SU-DHL-6 (cell line): ENCODE measurements at regions not wholly inside any gene's neighbourhood (a gene's known extent, or its start where the extent isn't known, plus 50 kb on each side); places are given as distances from the start of the nearest gene placed in this dataset.
A peak's percentile ranks its signal among the peaks of the same experiment; 100 is the strongest.

Experiments used
- H2AFZ ChIP-seq: fragments of 200-600 bp; sonication (generic); 2 replicates; pipeline ENCODE4 v1.6.1; 2014; ENCODE audit warnings: low read depth, mild to moderate bottlenecking, moderate library complexity, mixed read lengths, antibody characterized with exemption, low read length; ENCODE audit not compliant: severe bottlenecking
- H3F3A ChIP-seq: fragments of 200-600 bp; shearing (Covaris generic); 2 replicates; pipeline ENCODE4 v1.6.0; 2016; ENCODE audit warnings: antibody characterized with exemption, mild to moderate bottlenecking; ENCODE audit not compliant: insufficient read depth
- H3K27ac ChIP-seq: fragments of 200-600 bp; sonication (generic); 2 replicates; pipeline ENCODE4 v1.5.1; 2016; ENCODE audit warnings: low read depth, mild to moderate bottlenecking, low read length, moderate library complexity, mixed read lengths
- H3K27me3 ChIP-seq: fragments of 200-600 bp; sonication (generic), shearing (Covaris generic); 2 replicates; pipeline ENCODE4 v1.6.0; 2014; ENCODE audit warnings: mild to moderate bottlenecking, low read length
- H3K36me3 ChIP-seq: fragments of 200-600 bp; sonication (generic); 2 replicates; pipeline ENCODE4 v1.6.1; 2014; ENCODE audit warnings: mild to moderate bottlenecking, low read length, mixed read lengths
- H3K4me2 ChIP-seq: fragments of 300-600, 200-600 bp; shearing (Covaris generic), sonication (generic); 2 replicates; pipeline ENCODE4 v1.6.0; 2014; ENCODE audit warnings: low read length, low read depth, mild to moderate bottlenecking; ENCODE audit not compliant: poor library complexity, severe bottlenecking
- H3K4me3 ChIP-seq: fragments of 200-600 bp; sonication (generic); 2 replicates; pipeline ENCODE4 v1.5.1; 2014; ENCODE audit warnings: antibody characterized with exemption, low read length, mild to moderate bottlenecking, mixed read lengths; ENCODE audit not compliant: insufficient read depth, poor library complexity, severe bottlenecking
- H3K79me2 ChIP-seq: fragments of 200-600 bp; sonication (generic); 2 replicates; pipeline ENCODE4 v1.6.1; 2014; ENCODE audit warnings: mild to moderate bottlenecking, low read length, moderate library complexity; ENCODE audit not compliant: insufficient read depth
- H3K9ac ChIP-seq: fragments of 200-600 bp; sonication (generic); 2 replicates; pipeline ENCODE4 v1.7.0; 2014; ENCODE audit warnings: mild to moderate bottlenecking, low read length
- H3K9me2 ChIP-seq: fragments of 200-600 bp; sonication (generic); replicated peaks from 2 replicates; pipeline ENCODE4 v1.6.1; 2014; ENCODE audit warnings: low read length; ENCODE audit not compliant: insufficient read depth
- H3K9me3 ChIP-seq: fragments of 200-600 bp; sonication (generic); 2 replicates; pipeline ENCODE4 v1.6.1; 2014; ENCODE audit warnings: low read length, mixed read lengths; ENCODE audit not compliant: insufficient read depth
- H4K20me1 ChIP-seq: fragments of 200-600 bp; sonication (generic); 2 replicates; pipeline ENCODE4 v1.6.1; 2014; ENCODE audit warnings: low read depth, mild to moderate bottlenecking, antibody characterized with exemption, low read length, moderate library complexity, mixed read lengths
- EZH2phosphoT487 ChIP-seq: fragments of 200-600 bp; sonication (generic), shearing (Covaris generic); conservative IDR thresholded peaks from 2 replicates; pipeline ENCODE4 v1.6.1; 2018; ENCODE audit warnings: mild to moderate bottlenecking, antibody characterized with exemption, low read length, moderate library complexity, mixed read lengths
- TF ChIP-seq, protein P1 (sequence below): fragments of 200-600 bp; sonication (generic); IDR thresholded peaks from one replicate; pipeline ENCODE4 v1.5.1; 2017; ENCODE audit warnings: antibody characterized with exemption, mild to moderate bottlenecking, low read length, moderate library complexity; ENCODE audit not compliant: insufficient read depth, poor library complexity, severe bottlenecking

DNA sequence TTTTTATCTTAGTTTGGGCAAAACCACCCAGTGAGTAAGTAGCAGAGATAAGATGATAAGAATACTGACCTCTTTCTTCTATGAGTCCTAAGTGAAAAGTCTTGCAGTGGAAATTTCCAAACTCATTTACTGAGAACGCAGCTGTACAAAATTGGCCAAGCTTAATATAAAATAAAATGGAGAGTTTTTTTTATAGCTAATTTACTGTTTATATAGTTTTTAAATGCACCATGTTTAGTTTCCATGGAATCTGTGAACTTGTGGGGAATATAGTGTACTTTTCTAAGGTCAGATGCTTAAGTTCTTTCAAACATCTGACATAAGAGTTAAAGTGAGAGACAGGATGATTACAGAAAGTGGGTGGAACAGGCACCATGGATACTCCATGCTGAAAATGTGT is 833.5 kb downstream of the ADGRL2 start:
- no peak overlapping the region for H3K27ac ChIP-seq
- no peaks in the 10 kb centered on the region for H3F3A ChIP-seq
- H3K27me3 ChIP-seq: no peaks in the 10 kb centered on the region
- no peaks in the 10 kb centered on the region for H3K36me3 ChIP-seq
- H3K9me3 ChIP-seq: no peaks in the 10 kb centered on the region
- H3K4me2 ChIP-seq: no peak overlapping the region
- no peak overlapping the region for H2AFZ ChIP-seq
- no peaks in the 10 kb centered on the region for H4K20me1 ChIP-seq
- no peaks in the 10 kb centered on the region for H3K79me2 ChIP-seq
- TF ChIP-seq EZH2phosphoT487: no peak
- TF ChIP-seq, protein P1, sequence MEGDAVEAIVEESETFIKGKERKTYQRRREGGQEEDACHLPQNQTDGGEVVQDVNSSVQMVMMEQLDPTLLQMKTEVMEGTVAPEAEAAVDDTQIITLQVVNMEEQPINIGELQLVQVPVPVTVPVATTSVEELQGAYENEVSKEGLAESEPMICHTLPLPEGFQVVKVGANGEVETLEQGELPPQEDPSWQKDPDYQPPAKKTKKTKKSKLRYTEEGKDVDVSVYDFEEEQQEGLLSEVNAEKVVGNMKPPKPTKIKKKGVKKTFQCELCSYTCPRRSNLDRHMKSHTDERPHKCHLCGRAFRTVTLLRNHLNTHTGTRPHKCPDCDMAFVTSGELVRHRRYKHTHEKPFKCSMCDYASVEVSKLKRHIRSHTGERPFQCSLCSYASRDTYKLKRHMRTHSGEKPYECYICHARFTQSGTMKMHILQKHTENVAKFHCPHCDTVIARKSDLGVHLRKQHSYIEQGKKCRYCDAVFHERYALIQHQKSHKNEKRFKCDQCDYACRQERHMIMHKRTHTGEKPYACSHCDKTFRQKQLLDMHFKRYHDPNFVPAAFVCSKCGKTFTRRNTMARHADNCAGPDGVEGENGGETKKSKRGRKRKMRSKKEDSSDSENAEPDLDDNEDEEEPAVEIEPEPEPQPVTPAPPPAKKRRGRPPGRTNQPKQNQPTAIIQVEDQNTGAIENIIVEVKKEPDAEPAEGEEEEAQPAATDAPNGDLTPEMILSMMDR: no peak
- no peaks in the 10 kb centered on the region for H3K9me2 ChIP-seq
- H3K9ac ChIP-seq: no peak overlapping the region
- H3K4me3 ChIP-seq: no peak overlapping the region

DNA sequence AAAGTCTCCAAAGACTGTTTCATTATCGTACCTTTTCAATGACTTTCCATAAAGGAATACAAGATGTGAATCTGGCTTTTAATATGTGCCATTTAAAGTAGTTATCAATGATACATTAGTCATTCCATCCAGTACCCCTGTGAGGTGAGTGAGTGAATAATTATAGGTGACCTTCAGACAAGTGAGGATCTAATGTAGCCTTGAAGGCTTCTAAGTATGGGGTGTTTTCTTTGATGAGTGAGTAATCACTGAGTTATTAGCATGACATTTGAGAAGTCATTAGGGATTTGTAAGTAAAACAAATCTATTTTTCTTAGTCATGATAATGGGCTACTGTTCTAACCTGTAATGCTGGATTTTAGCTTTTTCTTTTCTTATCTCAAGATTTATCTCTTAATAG is 831.4 kb downstream of the ADGRL2 start:
- Histone ChIP-seq H3K36me3 (no peaks in the 10 kb centered on the region), H3K4me2 (no peak overlapping the region), H2AFZ (no peak overlapping the region), H3K27ac (no peak overlapping the region), H3K4me3 (no peak overlapping the region), H4K20me1 (no peaks in the 10 kb centered on the region), H3F3A (no peaks in the 10 kb centered on the region), H3K9me2 (no peaks in the 10 kb centered on the region), H3K9me3 (no peaks in the 10 kb centered on the region), H3K27me3 (no peaks in the 10 kb centered on the region), H3K9ac (no peak overlapping the region), H3K79me2 (no peaks in the 10 kb centered on the region)
- no peak for TF ChIP-seq EZH2phosphoT487
- TF ChIP-seq, protein P1: no peak

DNA sequence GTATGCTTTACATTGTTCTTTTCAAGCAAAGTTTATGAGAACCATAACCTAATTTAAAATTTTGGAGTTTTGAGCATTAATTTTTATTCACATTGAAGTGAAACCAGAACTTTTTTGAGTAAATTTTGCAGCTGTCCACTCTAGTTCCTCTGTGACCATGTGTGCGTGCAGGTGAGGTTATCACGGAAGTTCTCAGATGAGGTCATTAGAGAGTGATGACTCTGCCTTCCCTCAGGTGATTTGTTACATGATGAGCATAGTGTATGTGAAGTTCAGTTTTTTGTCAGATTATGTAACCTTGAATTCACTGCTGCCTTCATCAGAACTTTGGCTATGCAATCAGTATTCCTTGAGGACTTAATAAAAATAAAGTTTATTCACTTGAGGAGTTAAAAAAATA is 828.2 kb downstream of the ADGRL2 start:
- Histone ChIP-seq H3K79me2 (no peaks in the 10 kb centered on the region), H3K27me3 (no peaks in the 10 kb centered on the region), H4K20me1 (no peaks in the 10 kb centered on the region), H3K4me3 (no peak overlapping the region), H2AFZ (peak overlapping the region; percentile 23), H3K9ac (no peak overlapping the region), H3K9me2 (no peaks in the 10 kb centered on the region), H3K27ac (no peak overlapping the region), H3K9me3 (peaks cover 22% of the 10 kb centered on the region; the same call in 1 of the 2 replicates), H3K36me3 (peaks cover 9% of the 10 kb centered on the region), H3F3A (no peaks in the 10 kb centered on the region), H3K4me2 (no peak overlapping the region)
- TF ChIP-seq, protein P1: no peak
- no peak for TF ChIP-seq EZH2phosphoT487
